ENCODE measurements at regions not wholly inside any gene's neighbourhood (a gene's known extent, or its start where the extent isn't known, plus 50 kb on each side); places are given as distances from the start of the nearest gene placed in this dataset.

- Histone ChIP-seq H3K9ac (no peak overlapping the region), H4K20me1 (no peaks in the 10 kb centered on the region), H3K9me3 (replicated peaks in 1 of 11) (no peaks in the 10 kb centered on the region), H3K4me2 (no peak overlapping the region), H3K27ac (no peak overlapping the region), H3K36me3 (no peaks in the 10 kb centered on the region), H3K4me1 (no peaks in the 10 kb centered on the region), H3K27me3 (no peaks in the 10 kb centered on the region), H3K4me3 (no peak overlapping the region)
- TF ChIP-seq Cebpa-rat (IDR thresholded peaks at IDR 0.05) = no peak
Observed at GRCh38 chr9:80605793-80606192, 1034.0 kb downstream of the TLE4 start.

- H3K4me2 ChIP-seq = no peak overlapping the region
- H3K27me3 ChIP-seq = no peaks in the 10 kb centered on the region
- no peaks in the 10 kb centered on the region for H4K20me1 ChIP-seq
- no peak for TF ChIP-seq Cebpa-rat (IDR thresholded peaks at IDR 0.05)
- no peaks in the 10 kb centered on the region for H3K9me3 ChIP-seq (replicated peaks in 1 of 11)
- H3K4me1 ChIP-seq = no peaks in the 10 kb centered on the region
- no peaks in the 10 kb centered on the region for H3K36me3 ChIP-seq
- H3K4me3 ChIP-seq = no peak overlapping the region
- H3K27ac ChIP-seq = no peak overlapping the region
- no peak overlapping the region for H3K9ac ChIP-seq
Observed at GRCh38 chr9:80605129-80605528, 1033.4 kb downstream of the TLE4 start.

GRCh38 chr9:80602291-80602690 lies 1030.5 kb downstream of the TLE4 start:
- H4K20me1 ChIP-seq = no peaks in the 10 kb centered on the region
- TF ChIP-seq Cebpa-rat (IDR thresholded peaks at IDR 0.05) = no peak
- H3K9ac ChIP-seq = no peak overlapping the region
- no peaks in the 10 kb centered on the region for H3K36me3 ChIP-seq
- H3K4me1 ChIP-seq = no peaks in the 10 kb centered on the region
- H3K4me2 ChIP-seq = no peak overlapping the region
- no peaks in the 10 kb centered on the region for H3K27me3 ChIP-seq
- H3K9me3 ChIP-seq (replicated peaks in 1 of 11) = no peaks in the 10 kb centered on the region
- H3K4me3 ChIP-seq = no peak overlapping the region
- no peak overlapping the region for H3K27ac ChIP-seq

GRCh38 chr9:80596579-80596978 lies 1024.8 kb downstream of the TLE4 start:
- Histone ChIP-seq H3K36me3 (no peaks in the 10 kb centered on the region), H3K9me3 (replicated peaks in 1 of 11) (peaks cover 4 to 20% (median 9%) of the 10 kb centered on the region in 11 experiments; a peak in 11 of 22 replicates), H3K27me3 (no peaks in the 10 kb centered on the region), H3K4me1 (no peaks in the 10 kb centered on the region), H3K4me3 (no peak overlapping the region), H3K27ac (no peak overlapping the region), H3K4me2 (no peak overlapping the region), H4K20me1 (no peaks in the 10 kb centered on the region), H3K9ac (no peak overlapping the region)
- no peak for TF ChIP-seq Cebpa-rat (IDR thresholded peaks at IDR 0.05)

- Histone ChIP-seq H3K27ac (no peak overlapping the region), H3K4me2 (no peak overlapping the region), H4K20me1 (no peaks in the 10 kb centered on the region), H3K4me1 (no peaks in the 10 kb centered on the region), H3K9me3 (replicated peaks in 1 of 11) (peaks cover 4 to 20% (median 9%) of the 10 kb centered on the region in 11 experiments; a peak in 11 of 22 replicates), H3K27me3 (no peaks in the 10 kb centered on the region), H3K36me3 (no peaks in the 10 kb centered on the region), H3K4me3 (no peak overlapping the region), H3K9ac (no peak overlapping the region)
- TF ChIP-seq Cebpa-rat (IDR thresholded peaks at IDR 0.05) = no peak
Observed at GRCh38 chr9:80595192-80595591, 1023.4 kb downstream of the TLE4 start.

GRCh38 chr9:80592413-80592812 lies 1020.6 kb downstream of the TLE4 start:
- no peaks in the 10 kb centered on the region for H3K36me3 ChIP-seq
- H3K27me3 ChIP-seq = no peaks in the 10 kb centered on the region
- H3K4me3 ChIP-seq = no peak overlapping the region
- no peak overlapping the region for H3K27ac ChIP-seq
- no peak for TF ChIP-seq Cebpa-rat (IDR thresholded peaks at IDR 0.05)
- H3K4me1 ChIP-seq = no peaks in the 10 kb centered on the region
- H3K4me2 ChIP-seq = no peak overlapping the region
- no peak overlapping the region for H3K9ac ChIP-seq
- peaks cover 4 to 20% (median 9%) of the 10 kb centered on the region in 11 experiments; a peak in 11 of 22 replicates for H3K9me3 ChIP-seq (replicated peaks in 1 of 11)
- H4K20me1 ChIP-seq = no peaks in the 10 kb centered on the region

- H3K4me1 ChIP-seq = no peaks in the 10 kb centered on the region
- no peak overlapping the region for H3K4me3 ChIP-seq
- no peaks in the 10 kb centered on the region for H3K36me3 ChIP-seq
- H4K20me1 ChIP-seq = no peaks in the 10 kb centered on the region
- no peaks in the 10 kb centered on the region for H3K27me3 ChIP-seq
- no peak overlapping the region for H3K4me2 ChIP-seq
- no peak overlapping the region for H3K9ac ChIP-seq
- TF ChIP-seq Cebpa-rat (IDR thresholded peaks at IDR 0.05) = no peak
- H3K27ac ChIP-seq = no peak overlapping the region
- H3K9me3 ChIP-seq (replicated peaks in 1 of 11) = no peaks in the 10 kb centered on the region
Observed at GRCh38 chr9:80586786-80587330, 1015.1 kb downstream of the TLE4 start.

GRCh38 chr9:80571953-80572352 lies 1000.2 kb downstream of the TLE4 start:
- Histone ChIP-seq H3K27ac (no peak overlapping the region), H3K4me2 (no peak overlapping the region), H3K9ac (no peak overlapping the region), H3K4me1 (no peaks in the 10 kb centered on the region), H3K4me3 (no peak overlapping the region), H3K27me3 (no peaks in the 10 kb centered on the region), H3K9me3 (replicated peaks in 1 of 11) (peaks cover 15 to 40% (median 26%) of the 10 kb centered on the region in 11 experiments), H4K20me1 (no peaks in the 10 kb centered on the region), H3K36me3 (no peaks in the 10 kb centered on the region)
- TF ChIP-seq Cebpa-rat (IDR thresholded peaks at IDR 0.05) = no peak

- no peak overlapping the region for H3K9ac ChIP-seq
- TF ChIP-seq Cebpa-rat (IDR thresholded peaks at IDR 0.05) = no peak
- no peaks in the 10 kb centered on the region for H3K36me3 ChIP-seq
- H3K4me2 ChIP-seq = no peak overlapping the region
- H3K27me3 ChIP-seq = no peaks in the 10 kb centered on the region
- H3K4me3 ChIP-seq = no peak overlapping the region
- no peak overlapping the region for H3K27ac ChIP-seq
- peaks cover 15 to 40% (median 26%) of the 10 kb centered on the region in 11 experiments for H3K9me3 ChIP-seq (replicated peaks in 1 of 11)
- no peaks in the 10 kb centered on the region for H4K20me1 ChIP-seq
- no peaks in the 10 kb centered on the region for H3K4me1 ChIP-seq
Observed at GRCh38 chr9:80569236-80569635, 997.5 kb downstream of the TLE4 start.

- H3K4me3 ChIP-seq = no peak overlapping the region
- TF ChIP-seq Cebpa-rat (IDR thresholded peaks at IDR 0.05) = no peak
- H3K4me2 ChIP-seq = no peak overlapping the region
- H3K27me3 ChIP-seq = no peaks in the 10 kb centered on the region
- H3K9me3 ChIP-seq (replicated peaks in 1 of 11) = no peaks in the 10 kb centered on the region; a peak in 1 of 22 replicates
- no peaks in the 10 kb centered on the region for H4K20me1 ChIP-seq
- H3K9ac ChIP-seq = no peak overlapping the region
- H3K4me1 ChIP-seq = no peaks in the 10 kb centered on the region
- H3K27ac ChIP-seq = no peak overlapping the region
- no peaks in the 10 kb centered on the region for H3K36me3 ChIP-seq
Observed at GRCh38 chr9:80561526-80561925, 989.8 kb downstream of the TLE4 start.

Measured in BLaER1 treated with 17β-estradiol and CSF1 and Interleukin-3, amounts not matched to agents 10 nM and 100 nM (cell line).